ENCODE measurements at regions not wholly inside any gene's neighbourhood (a gene's known extent, or its start where the extent isn't known, plus 50 kb on each side); places are given as distances from the start of the nearest gene placed in this dataset.
"Not testable (repeated sequence)": the region's sequence is repeated elsewhere in the genome, so short reads cannot be mapped to it uniquely, and the experiment has no call there.

DNA sequence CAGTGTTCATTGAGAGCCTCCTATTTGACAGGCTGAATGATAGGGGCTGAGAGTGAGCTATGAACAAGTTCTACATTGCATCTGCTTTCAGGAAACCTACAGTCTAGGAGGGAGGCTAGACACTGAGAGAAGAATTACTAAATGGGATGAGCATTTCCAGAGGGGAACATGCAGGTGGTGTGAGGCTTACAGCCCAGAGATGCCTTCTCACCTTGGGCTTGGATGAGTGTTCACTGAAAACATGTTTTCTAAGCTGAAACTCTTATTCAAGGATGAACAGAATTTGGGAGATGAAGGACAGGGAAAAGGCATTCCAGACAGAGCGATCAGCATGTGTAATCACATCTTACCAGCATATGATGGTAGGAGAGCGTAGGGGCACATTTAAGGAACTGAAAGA, 177.5 kb upstream of the E2F8 start:
- no peak for TF ChIP-seq FOXP2 (optimal IDR thresholded peaks at IDR 0.05; ENCODE audit: control extremely low read depth, extremely low read length, insufficient read depth)
- TF ChIP-seq POLR2AphosphoS5 (IDR thresholded peaks at IDR 0.05; ENCODE audit: borderline replicate concordance, low read depth, low read length): no peak
- TF ChIP-seq EZH2 (IDR thresholded peaks at IDR 0.05): no peak
- Histone ChIP-seq H3K9me3 (ENCODE audit: low read depth, low read length) (no peaks in the 10 kb centered on the region), H3K9ac (ENCODE audit: insufficient read length) (no peak overlapping the region), H3K27ac (no peak overlapping the region), H3K4me3 (no peak overlapping the region), H3K36me3 (ENCODE audit: insufficient read depth, low read length) (no peaks in the 10 kb centered on the region)
- DNase-seq (ENCODE audit: low read depth, low spot score): no peak

DNA sequence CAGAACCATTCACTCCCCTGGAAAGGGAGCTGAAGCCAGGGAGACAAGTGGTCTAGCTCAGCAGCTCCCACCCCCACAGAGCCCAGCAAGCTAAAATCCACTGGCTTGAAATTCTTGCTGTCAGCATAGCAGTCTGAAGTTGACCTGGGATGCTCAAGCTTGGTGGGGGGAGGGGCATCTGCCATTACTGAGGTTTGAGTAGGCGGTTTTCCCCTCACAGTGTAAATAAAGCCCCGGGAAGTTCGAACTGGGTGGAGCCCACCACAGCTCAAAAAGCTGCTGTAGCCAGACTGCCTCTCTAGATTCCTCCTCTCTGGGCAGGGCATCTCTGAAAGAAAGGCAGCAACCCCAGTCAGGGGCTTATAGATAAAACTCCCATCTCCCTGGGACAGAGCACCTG, 171.3 kb upstream of the E2F8 start:
- H3K9me3 ChIP-seq (ENCODE audit: low read depth, low read length); H3K27ac ChIP-seq; DNase-seq (ENCODE audit: low read depth, low spot score); H3K9ac ChIP-seq (ENCODE audit: insufficient read length); H3K4me3 ChIP-seq; H3K36me3 ChIP-seq (ENCODE audit: insufficient read depth, low read length): not testable (repeated sequence)

DNA sequence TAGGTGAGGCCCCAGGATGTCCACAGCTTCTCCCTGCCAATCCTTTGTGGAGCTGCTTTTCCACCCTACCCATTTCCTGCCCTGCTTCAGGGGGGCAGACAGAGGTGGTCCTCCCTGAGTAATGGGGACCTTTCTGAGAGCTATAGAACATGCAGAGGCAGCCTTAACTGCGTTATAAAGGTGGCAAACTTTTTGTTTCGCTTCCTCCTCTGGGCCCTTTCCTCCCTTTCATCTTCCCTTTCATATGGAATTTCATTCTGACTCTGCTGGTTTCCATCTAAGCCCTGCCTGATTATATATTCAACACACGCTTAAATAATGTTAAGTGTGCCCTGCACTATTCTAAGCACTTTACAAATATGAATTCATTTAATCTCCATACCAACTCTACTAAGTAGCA, 169.3 kb upstream of the E2F8 start:
- no peak for DNase-seq (ENCODE audit: low read depth, low spot score)
- no peak overlapping the region for H3K4me3 ChIP-seq
- no peak overlapping the region for H3K27ac ChIP-seq

DNA sequence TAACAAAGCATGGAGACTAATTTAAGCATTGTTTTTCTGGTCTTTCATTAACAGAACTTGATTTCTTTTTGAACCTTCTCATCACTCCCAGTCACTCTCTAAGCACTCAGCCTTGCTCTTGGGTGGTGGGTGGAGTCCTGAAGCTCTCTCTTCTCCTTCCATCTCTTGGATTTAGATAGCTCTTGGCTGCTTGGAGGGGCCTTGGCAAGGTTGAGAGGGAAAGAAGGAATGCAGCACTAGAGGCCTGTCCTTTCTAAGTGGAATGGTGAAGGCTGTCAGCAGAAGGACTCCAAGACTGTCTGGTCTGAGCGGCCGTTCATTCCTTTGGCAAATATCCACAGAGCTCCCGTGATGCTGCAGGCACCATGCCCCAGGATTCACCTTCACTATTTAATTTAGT, 168.6 kb upstream of the E2F8 start:
- DNase-seq (ENCODE audit: low read depth, low spot score): no peak
- Histone ChIP-seq H3K9ac (ENCODE audit: insufficient read length) (no peak overlapping the region), H3K9me3 (ENCODE audit: low read depth, low read length) (no peaks in the 10 kb centered on the region), H3K27ac (no peak overlapping the region), H3K36me3 (ENCODE audit: insufficient read depth, low read length) (no peaks in the 10 kb centered on the region), H3K4me3 (no peak overlapping the region)
- TF ChIP-seq EZH2 (IDR thresholded peaks at IDR 0.05) (no peak), POLR2AphosphoS5 (IDR thresholded peaks at IDR 0.05; ENCODE audit: borderline replicate concordance, low read depth, low read length) (no peak), FOXP2 (optimal IDR thresholded peaks at IDR 0.05; ENCODE audit: control extremely low read depth, extremely low read length, insufficient read depth) (no peak)

More for the DNA sequence above, 169.3 kb upstream of the E2F8 start:
- Histone ChIP-seq H3K9ac (ENCODE audit: insufficient read length) (no peak overlapping the region), H3K36me3 (ENCODE audit: insufficient read depth, low read length) (no peaks in the 10 kb centered on the region), H3K9me3 (ENCODE audit: low read depth, low read length) (no peaks in the 10 kb centered on the region)
- TF ChIP-seq POLR2AphosphoS5 (IDR thresholded peaks at IDR 0.05; ENCODE audit: borderline replicate concordance, low read depth, low read length) (no peak), FOXP2 (optimal IDR thresholded peaks at IDR 0.05; ENCODE audit: control extremely low read depth, extremely low read length, insufficient read depth) (no peak), EZH2 (IDR thresholded peaks at IDR 0.05) (no peak)

DNA sequence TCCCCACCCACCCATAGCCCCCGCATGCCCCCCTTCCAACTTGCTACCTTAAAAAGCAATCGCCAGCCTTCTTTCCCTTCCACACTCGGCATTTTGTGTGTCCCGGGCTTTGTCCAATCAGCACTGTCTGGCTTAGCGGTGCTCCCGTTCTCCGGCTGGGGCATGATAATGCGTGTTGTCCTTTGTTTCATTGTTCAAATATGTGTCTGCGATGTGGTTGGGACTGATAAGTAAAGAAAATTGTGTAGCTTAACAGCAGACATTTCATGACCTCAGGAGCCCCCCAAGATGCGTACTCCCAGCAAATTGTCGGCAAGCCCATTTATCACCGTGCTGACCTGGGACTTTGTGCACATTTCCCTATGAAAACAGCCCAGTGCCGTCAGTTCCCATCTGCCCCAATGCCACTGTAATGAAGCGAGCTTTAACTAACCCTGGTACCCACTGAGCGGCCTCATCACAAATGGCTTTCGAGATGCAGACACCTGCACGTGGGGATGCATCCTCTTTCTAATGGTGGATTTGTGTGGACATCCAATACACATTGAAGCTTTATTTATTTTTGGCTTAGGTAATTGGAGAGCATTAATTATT, 167.0 kb upstream of the E2F8 start:
- Histone ChIP-seq H3K36me3 (ENCODE audit: insufficient read depth, low read length) (no peaks in the 10 kb centered on the region), H3K4me3 (no peak overlapping the region), H3K9ac (ENCODE audit: insufficient read length) (no peak overlapping the region), H3K27ac (no peak overlapping the region), H3K9me3 (ENCODE audit: low read depth, low read length) (no peaks in the 10 kb centered on the region)
- TF ChIP-seq POLR2AphosphoS5 (IDR thresholded peaks at IDR 0.05; ENCODE audit: borderline replicate concordance, low read depth, low read length) (no peak), FOXP2 (optimal IDR thresholded peaks at IDR 0.05; ENCODE audit: control extremely low read depth, extremely low read length, insufficient read depth) (no peak)
- DNase-seq (ENCODE audit: low read depth, low spot score): no peak

DNA sequence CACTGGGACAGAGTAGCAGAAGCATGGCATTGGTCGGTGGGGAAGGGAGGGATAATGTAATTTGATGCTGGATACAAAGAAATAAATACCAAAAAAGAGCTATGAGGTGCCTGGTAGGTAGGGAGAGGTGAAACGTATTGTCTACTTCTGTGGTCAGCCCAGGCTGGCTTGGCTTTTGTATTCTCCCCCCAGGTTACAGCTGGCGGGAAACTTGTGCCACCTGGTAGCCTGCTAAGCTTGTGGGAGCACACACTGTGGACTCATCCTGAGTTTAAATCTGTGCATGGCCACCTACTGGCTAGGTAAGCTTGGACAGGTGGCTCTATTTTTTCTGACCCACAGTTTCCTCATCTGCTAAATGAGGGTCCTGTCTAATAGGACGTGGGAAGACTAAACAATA, 165.2 kb upstream of the E2F8 start:
- no peaks in the 10 kb centered on the region for H3K9me3 ChIP-seq (ENCODE audit: low read depth, low read length)
- no peak overlapping the region for H3K4me3 ChIP-seq
- H3K9ac ChIP-seq (ENCODE audit: insufficient read length): no peak overlapping the region
- DNase-seq (ENCODE audit: low read depth, low spot score): no peak
- H3K27ac ChIP-seq: no peak overlapping the region
- H3K36me3 ChIP-seq (ENCODE audit: insufficient read depth, low read length): no peaks in the 10 kb centered on the region
- TF ChIP-seq POLR2AphosphoS5 (IDR thresholded peaks at IDR 0.05; ENCODE audit: borderline replicate concordance, low read depth, low read length): no peak
- no peak for TF ChIP-seq FOXP2 (optimal IDR thresholded peaks at IDR 0.05; ENCODE audit: control extremely low read depth, extremely low read length, insufficient read depth)
- no peak for TF ChIP-seq EZH2 (IDR thresholded peaks at IDR 0.05)

DNA sequence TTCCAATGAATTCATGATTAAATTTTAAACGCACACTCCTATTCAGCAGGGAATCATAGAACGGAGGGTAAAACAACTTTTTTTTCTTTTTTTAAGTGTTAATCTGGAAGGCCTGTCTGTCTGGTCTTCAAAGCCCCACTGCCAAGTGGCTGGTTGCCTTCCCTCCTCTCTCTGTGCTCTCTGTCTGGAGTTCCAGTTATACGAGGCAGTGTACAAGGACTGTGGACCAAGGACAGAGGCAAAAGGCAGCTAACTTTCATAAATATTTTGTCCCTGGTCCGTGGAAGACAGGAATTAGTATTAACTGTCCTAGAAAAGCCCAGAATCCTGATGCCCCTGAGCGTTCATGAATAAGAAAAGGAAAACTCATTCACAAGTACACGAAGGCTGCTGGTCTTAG, 164.0 kb upstream of the E2F8 start:
- H3K27ac ChIP-seq: no peak overlapping the region
- TF ChIP-seq FOXP2 (optimal IDR thresholded peaks at IDR 0.05; ENCODE audit: control extremely low read depth, extremely low read length, insufficient read depth): no peak
- H3K4me3 ChIP-seq: no peak overlapping the region
- no peak overlapping the region for H3K9ac ChIP-seq (ENCODE audit: insufficient read length)
- no peaks in the 10 kb centered on the region for H3K9me3 ChIP-seq (ENCODE audit: low read depth, low read length)
- no peak for DNase-seq (ENCODE audit: low read depth, low spot score)
- no peaks in the 10 kb centered on the region for H3K36me3 ChIP-seq (ENCODE audit: insufficient read depth, low read length)

DNA sequence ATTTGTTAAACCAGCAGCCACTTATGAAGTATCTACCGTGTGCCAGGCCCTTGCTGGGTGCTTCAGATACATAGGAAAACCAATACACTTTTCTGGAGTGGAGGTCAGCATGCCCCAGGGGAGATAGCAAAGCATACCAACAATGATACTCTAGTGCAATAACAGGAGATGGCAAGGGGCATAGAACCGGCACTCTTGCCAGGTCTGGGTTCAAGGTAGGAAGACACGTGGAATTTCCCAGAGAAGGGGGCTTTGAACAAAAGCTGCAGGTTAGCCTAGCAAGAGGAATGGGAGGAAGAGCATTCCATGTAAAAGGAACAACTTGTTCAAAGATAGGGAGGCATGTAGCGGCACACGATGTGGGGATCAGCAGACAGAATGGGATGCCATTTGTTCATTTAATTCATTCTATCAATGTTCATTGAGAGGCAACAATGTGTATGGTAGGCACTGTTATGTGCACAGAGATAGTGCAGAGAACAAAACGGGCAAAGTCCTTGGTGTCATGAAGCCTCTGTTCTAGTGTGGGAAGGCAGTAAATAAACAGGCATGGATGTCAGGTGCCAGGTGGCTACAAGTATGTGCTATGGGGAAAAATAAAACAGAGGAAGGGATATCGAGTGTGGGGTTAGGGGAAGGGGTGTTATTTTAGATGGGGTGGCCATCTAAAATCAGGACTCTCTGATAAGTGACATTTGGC, 162.6 kb upstream of the E2F8 start:
- no peak overlapping the region for H3K9ac ChIP-seq (ENCODE audit: insufficient read length)
- no peaks in the 10 kb centered on the region for H3K36me3 ChIP-seq (ENCODE audit: insufficient read depth, low read length)
- H3K4me3 ChIP-seq: no peak overlapping the region
- no peak for DNase-seq (ENCODE audit: low read depth, low spot score)
- H3K9me3 ChIP-seq (ENCODE audit: low read depth, low read length): no peaks in the 10 kb centered on the region
- no peak overlapping the region for H3K27ac ChIP-seq
- TF ChIP-seq EZH2 (IDR thresholded peaks at IDR 0.05) (no peak), FOXP2 (optimal IDR thresholded peaks at IDR 0.05; ENCODE audit: control extremely low read depth, extremely low read length, insufficient read depth) (no peak)

DNA sequence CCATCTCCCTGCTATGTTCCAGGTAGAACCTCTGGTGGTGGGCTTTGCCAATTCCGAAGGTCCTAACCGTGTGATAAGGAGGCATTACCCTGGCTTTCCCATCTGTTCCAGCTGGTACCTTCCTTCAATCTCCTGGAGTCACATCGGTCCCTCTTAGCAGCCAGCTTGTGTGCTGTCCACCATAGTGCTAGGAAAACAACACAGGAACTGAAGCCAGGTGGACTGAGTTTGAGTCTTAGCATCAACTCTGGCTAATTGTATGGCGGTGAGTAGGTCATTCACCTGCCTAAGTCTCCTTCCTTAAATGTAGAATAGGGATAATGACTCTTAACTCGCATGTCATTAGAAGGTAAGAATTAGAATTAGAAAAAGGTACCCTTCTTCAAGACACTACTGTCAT, 159.6 kb upstream of the E2F8 start:
- H3K36me3 ChIP-seq (ENCODE audit: insufficient read depth, low read length): no peaks in the 10 kb centered on the region
- no peaks in the 10 kb centered on the region for H3K9me3 ChIP-seq (ENCODE audit: low read depth, low read length)
- H3K9ac ChIP-seq (ENCODE audit: insufficient read length): no peak overlapping the region
- no peak overlapping the region for H3K27ac ChIP-seq
- H3K4me3 ChIP-seq: no peak overlapping the region
- no peak for TF ChIP-seq EZH2 (IDR thresholded peaks at IDR 0.05)
- no peak for TF ChIP-seq POLR2AphosphoS5 (IDR thresholded peaks at IDR 0.05; ENCODE audit: borderline replicate concordance, low read depth, low read length)
- no peak for TF ChIP-seq FOXP2 (optimal IDR thresholded peaks at IDR 0.05; ENCODE audit: control extremely low read depth, extremely low read length, insufficient read depth)
- DNase-seq (ENCODE audit: low read depth, low spot score): no peak
